AG10803 (cell line): ENCODE measurements at regions not wholly inside any gene's neighbourhood (a gene's known extent, or its start where the extent isn't known, plus 50 kb on each side); places are given as distances from the start of the nearest gene placed in this dataset.
"Not testable (repeated sequence)": the region's sequence is repeated elsewhere in the genome, so short reads cannot be mapped to it uniquely, and the experiment has no call there.

Source experiments
- DNase-seq: peaks from one replicate; pipeline ENCODE4 v3.0.0; 2010; ENCODE audit warnings: low read depth
- H3K4me3 ChIP-seq: 2 replicates; pipeline ENCODE4 v1.5.1; 2011; ENCODE audit warnings: mild to moderate bottlenecking, low read length, control low read depth
- CTCF ChIP-seq: conservative IDR thresholded peaks from 2 replicates; pipeline ENCODE4 v1.5.1; 2011; ENCODE audit warnings: mild to moderate bottlenecking, low read length, control low read depth, inconsistent platforms

- no peak overlapping the region for H3K4me3 ChIP-seq
- TF ChIP-seq CTCF = no peak
These were observed 136.4 kb downstream of the ZIC4 start for GRCh38 chr3:147269907-147270306.

GRCh38 chr3:147267434-147267833 is 138.9 kb downstream of the ZIC4 start:
- DNase-seq = peak; percentile 9
- no peak for TF ChIP-seq CTCF
- H3K4me3 ChIP-seq = no peak overlapping the region

More at GRCh38 chr3:147269907-147270306, 136.4 kb downstream of the ZIC4 start:
- DNase-seq = no peak

GRCh38 chr3:147257944-147258343 is 148.4 kb downstream of the ZIC4 start:
- no peak overlapping the region for H3K4me3 ChIP-seq
- DNase-seq = no peak
- TF ChIP-seq CTCF = no peak

GRCh38 chr3:147256739-147257138 is 149.6 kb downstream of the ZIC4 start:
- no peak for TF ChIP-seq CTCF
- H3K4me3 ChIP-seq = no peak overlapping the region
- no peak for DNase-seq

- DNase-seq = peak; percentile 26
- TF ChIP-seq CTCF = no peak
These were observed 159.4 kb downstream of the ZIC4 start for GRCh38 chr3:147246906-147247305.

GRCh38 chr3:147245638-147246037 is 160.7 kb downstream of the ZIC4 start:
- DNase-seq, H3K4me3 ChIP-seq: not testable (repeated sequence)

More at GRCh38 chr3:147246906-147247305, 159.4 kb downstream of the ZIC4 start:
- H3K4me3 ChIP-seq = no peak overlapping the region

- not testable (repeated sequence) for H3K4me3 ChIP-seq, DNase-seq
These were observed 161.3 kb downstream of the ZIC4 start for GRCh38 chr3:147245022-147245421.

GRCh38 chr3:147244397-147244796 is 161.9 kb downstream of the ZIC4 start:
- DNase-seq = no peak
- H3K4me3 ChIP-seq = no peak overlapping the region
- no peak for TF ChIP-seq CTCF
